OCI-LY7 (cell line): ENCODE measurements at regions not wholly inside any gene's neighbourhood (a gene's known extent, or its start where the extent isn't known, plus 50 kb on each side); places are given as distances from the start of the nearest gene placed in this dataset.

ENCODE experiments used
- BruUV-seq: library from RNA; stranded (reverse); fragments of 400-500 nt; replicated peaks from 2 replicates; lab custom pipeline; 2021; lab: Mats Ljungman, UMichigan
- CTCF ChIA-PET: fragments of 300-600 bp; sonication (Branson Sonifier 250); formaldehyde crosslinking; loops from one replicate; lab custom pipeline; 2022; ENCODE audit warnings: antibody characterized with exemption; ENCODE audit not compliant: unreplicated experiment; lab: Charles Lee
- POLR2A ChIA-PET: fragments of 300-600 bp; sonication (Branson Sonifier 250); formaldehyde crosslinking; loops from one replicate; lab custom pipeline; 2022; ENCODE audit warnings: antibody characterized with exemption; lab: Charles Lee
- DNase-seq: peaks from one replicate; pipeline ENCODE4 v3.0.0-alpha.2; 2015; ENCODE audit warnings: low spot score
- H2AFZ ChIP-seq: fragments of 200-600 bp; sonication (generic), shearing (Covaris generic); 2 replicates; pipeline ENCODE4 v1.6.1; 2014; ENCODE audit warnings: mild to moderate bottlenecking, antibody characterized with exemption, low read length, moderate library complexity
- H3K27ac ChIP-seq: fragments of 200-600 bp; sonication (generic); 2 replicates; pipeline ENCODE4 v1.5.1; 2014; ENCODE audit warnings: mixed run types, low read depth, mild to moderate bottlenecking, moderate library complexity, low read length, inconsistent platforms; ENCODE audit not compliant: poor library complexity, severe bottlenecking
- H3K36me3 ChIP-seq: fragments of 200-600 bp; sonication (generic); 2 replicates; pipeline ENCODE4 v1.6.1; 2014; ENCODE audit warnings: mild to moderate bottlenecking, antibody characterized with exemption, low read length, moderate library complexity, mixed read lengths; ENCODE audit not compliant: insufficient read depth
- H3K4me1 ChIP-seq: fragments of 200-600 bp; sonication (generic); 2 replicates; pipeline ENCODE4 v1.5.1; 2014; ENCODE audit warnings: mild to moderate bottlenecking, low read length; ENCODE audit not compliant: insufficient read depth, poor library complexity, severe bottlenecking
- H3K4me2 ChIP-seq: fragments of 200-600 bp; sonication (generic); 2 replicates; pipeline ENCODE4 v1.6.1; 2014; ENCODE audit warnings: mild to moderate bottlenecking, low read length
- H3K4me3 ChIP-seq: fragments of 200-600 bp; sonication (generic); 2 replicates; pipeline ENCODE4 v1.5.1; 2014; ENCODE audit warnings: mild to moderate bottlenecking, low read depth, low read length; ENCODE audit not compliant: poor library complexity, severe bottlenecking
- H3K79me2 ChIP-seq: fragments of 200-600 bp; sonication (generic); 2 replicates; pipeline ENCODE4 v1.6.1; 2016; ENCODE audit warnings: low read depth, mild to moderate bottlenecking, low read length, moderate library complexity, mixed read lengths; ENCODE audit not compliant: insufficient read depth
- H3K9me2 ChIP-seq: fragments of 200-600 bp; sonication (generic); 2 replicates; pipeline ENCODE4 v1.6.1; 2016; ENCODE audit warnings: mild to moderate bottlenecking, low read length, mixed read lengths; ENCODE audit not compliant: insufficient read depth
- H3K9me3 ChIP-seq: fragments of 200-600 bp; sonication (generic); 2 replicates; pipeline ENCODE4 v1.6.1; 2014; ENCODE audit warnings: mild to moderate bottlenecking, mixed run types, low read length, mixed read lengths
- H4K20me1 ChIP-seq: fragments of 200-600 bp; sonication (generic); 2 replicates; pipeline ENCODE4 v1.6.1; 2014; ENCODE audit warnings: mild to moderate bottlenecking, antibody characterized with exemption, low read length, moderate library complexity, mixed read lengths; ENCODE audit not compliant: insufficient read depth
- CTCF ChIP-seq: fragments of 200-600 bp; sonication (generic); conservative IDR thresholded peaks from 2 replicates; pipeline ENCODE4 v1.5.1; 2014; ENCODE audit warnings: mild to moderate bottlenecking, antibody characterized with exemption, low read length, moderate library complexity, mixed read lengths
- EZH2phosphoT487 ChIP-seq: fragments of 200-600 bp; sonication (generic); IDR thresholded peaks from 2 replicates; pipeline ENCODE4 v1.6.1; 2018; ENCODE audit warnings: low read depth, borderline replicate concordance, mild to moderate bottlenecking, mixed run types, antibody characterized with exemption, low read length, moderate library complexity, mixed read lengths
- intact Hi-C: fragments of 100-400 bp; cut with micrococcal nuclease; formaldehyde crosslinking; loops from one replicate; pipeline ENCODE4 v1.10.0; 2022; ENCODE audit not compliant: unreplicated experiment

- ChIA-PET CTCF (no interaction called here), POLR2A (no interaction called here)
- H3K9me3 ChIP-seq = no peaks in the 10 kb centered on the region
- H3K79me2 ChIP-seq = no peaks in the 10 kb centered on the region
- intact Hi-C loops = no loop called here
- H3K4me1 ChIP-seq = no peaks in the 10 kb centered on the region
- H2AFZ ChIP-seq = no peak overlapping the region
- H3K36me3 ChIP-seq = no peaks in the 10 kb centered on the region
- DNase-seq = no peak
- no peak overlapping the region for H3K4me2 ChIP-seq
- no TSS peak for BruUV-seq
- no peak overlapping the region for H3K4me3 ChIP-seq
- H3K9me2 ChIP-seq = no peaks in the 10 kb centered on the region
- no peak overlapping the region for H3K27ac ChIP-seq
- TF ChIP-seq CTCF (no peak), EZH2phosphoT487 (no peak)
- no peaks in the 10 kb centered on the region for H4K20me1 ChIP-seq
Measured at GRCh38 chr12:46981622-46982021, 97.8 kb upstream of the PCED1B start.

GRCh38 chr12:46982629-46983392 is 96.6 kb upstream of the PCED1B start:
- Histone ChIP-seq H3K9me2 (no peaks in the 10 kb centered on the region), H3K36me3 (no peaks in the 10 kb centered on the region), H3K4me3 (no peak overlapping the region), H2AFZ (no peak overlapping the region), H3K4me1 (no peaks in the 10 kb centered on the region), H3K27ac (no peak overlapping the region), H3K79me2 (no peaks in the 10 kb centered on the region), H3K4me2 (no peak overlapping the region), H4K20me1 (no peaks in the 10 kb centered on the region), H3K9me3 (no peaks in the 10 kb centered on the region)
- intact Hi-C loops = no loop called here
- no TSS peak for BruUV-seq
- POLR2A ChIA-PET = no interaction called here
- no peak for TF ChIP-seq CTCF
- no peak for TF ChIP-seq EZH2phosphoT487
- CTCF ChIA-PET = no interaction called here
- no peak for DNase-seq

- ChIA-PET POLR2A (no interaction called here), CTCF (no interaction called here)
- H3K4me3 ChIP-seq = no peak overlapping the region
- no peaks in the 10 kb centered on the region for H4K20me1 ChIP-seq
- no peak overlapping the region for H3K4me2 ChIP-seq
- no peaks in the 10 kb centered on the region for H3K36me3 ChIP-seq
- DNase-seq = no peak
- no peak overlapping the region for H2AFZ ChIP-seq
- no peaks in the 10 kb centered on the region for H3K9me2 ChIP-seq
- no peak for TF ChIP-seq EZH2phosphoT487
- H3K9me3 ChIP-seq = no peaks in the 10 kb centered on the region
- H3K4me1 ChIP-seq = no peaks in the 10 kb centered on the region
- H3K79me2 ChIP-seq = no peaks in the 10 kb centered on the region
- H3K27ac ChIP-seq = no peak overlapping the region
- intact Hi-C loops = no loop called here
- no TSS peak for BruUV-seq
Measured at GRCh38 chr12:46983393-46983793, 96.0 kb upstream of the PCED1B start.
